SK-N-SH treated with all-trans-retinoic acid at 6 μM for 48 hours (cell line): ENCODE measurements at regions not wholly inside any gene's neighbourhood (a gene's known extent, or its start where the extent isn't known, plus 50 kb on each side); places are given as distances from the start of the nearest gene placed in this dataset.
A peak's percentile ranks its signal among the peaks of the same experiment; 100 is the strongest.

ENCODE experiments used
- ATAC-seq: fragments of 200-7000 bp; cut with Tn5 transposase; 3 replicates; pipeline ENCODE4 v1.9.1; 2020; ENCODE audit warnings: mild to moderate bottlenecking, moderate library complexity
- ARNTL ChIP-seq: fragments of 450-650 bp; formaldehyde crosslinking; IDR thresholded peaks from 2 replicates; pipeline ENCODE4 v1.5.0; 2020; ENCODE audit warnings: low read depth, mild to moderate bottlenecking, moderate library complexity, borderline replicate concordance
- CREB5 ChIP-seq: fragments of 250-450 bp; sonication (Bioruptor Pico); IDR thresholded peaks from 2 replicates; pipeline ENCODE4 v1.5.1; 2020; ENCODE audit warnings: low read depth, mild to moderate bottlenecking, moderate library complexity
- CSDC2 ChIP-seq: fragments of 250-450 bp; sonication (Bioruptor Pico); IDR thresholded peaks from 2 replicates; pipeline ENCODE4 v1.5.0; 2020; ENCODE audit warnings: mild to moderate bottlenecking, moderate library complexity
- CSRNP3 ChIP-seq: fragments of 250-450 bp; sonication (Bioruptor Pico); IDR thresholded peaks from 2 replicates; pipeline ENCODE4 v1.5.1; 2021; ENCODE audit warnings: mild to moderate bottlenecking, moderate library complexity
- ESRRG ChIP-seq: fragments of 250-450 bp; sonication (Bioruptor Pico); IDR thresholded peaks from 2 replicates; pipeline ENCODE4 v1.6.1; 2021; ENCODE audit warnings: mild to moderate bottlenecking
- GLIS3 ChIP-seq: fragments of 250-450 bp; sonication (Bioruptor Pico); IDR thresholded peaks from 2 replicates; pipeline ENCODE4 v1.5.0; 2020; ENCODE audit warnings: mild to moderate bottlenecking, moderate library complexity
- ISL1 ChIP-seq: fragments of 250-450 bp; sonication (Bioruptor Pico); IDR thresholded peaks from 2 replicates; pipeline ENCODE4 v2.1.2; 2022; ENCODE audit warnings: mild to moderate bottlenecking, moderate library complexity
- OSR1 ChIP-seq: fragments of 250-450 bp; sonication (Bioruptor Pico); IDR thresholded peaks from 2 replicates; pipeline ENCODE4 v1.8.0; 2022; ENCODE audit warnings: moderate library complexity, mild to moderate bottlenecking, inconsistent platforms
- PATZ1 ChIP-seq: fragments of 250-450 bp; sonication (Bioruptor Pico); IDR thresholded peaks from 2 replicates; pipeline ENCODE4 v1.8.0; 2020; ENCODE audit warnings: mild to moderate bottlenecking, moderate library complexity, borderline replicate concordance
- PPARA ChIP-seq: fragments of 250-450 bp; sonication (Bioruptor Pico); IDR thresholded peaks from 2 replicates; pipeline ENCODE4 v1.5.0; 2020; ENCODE audit warnings: mild to moderate bottlenecking, borderline replicate concordance
- SNAI2 ChIP-seq: fragments of 250-450 bp; sonication (Bioruptor Pico); IDR thresholded peaks from 2 replicates; pipeline ENCODE4 v1.5.0; 2020; ENCODE audit warnings: mild to moderate bottlenecking, moderate library complexity
- TCF4 ChIP-seq: fragments of 250-450 bp; sonication (Bioruptor Pico); IDR thresholded peaks from 2 replicates; pipeline ENCODE4 v1.8.0; 2021; ENCODE audit warnings: mild to moderate bottlenecking, moderate library complexity, borderline replicate concordance
- TOX ChIP-seq: fragments of 250-450 bp; sonication (Bioruptor Pico); IDR thresholded peaks from 2 replicates; pipeline ENCODE4 v1.8.0; 2021; ENCODE audit warnings: mild to moderate bottlenecking, moderate library complexity, borderline replicate concordance
- TSHZ2 ChIP-seq: fragments of 250-450 bp; sonication (Bioruptor Pico); IDR thresholded peaks from 2 replicates; pipeline ENCODE4 v1.5.0; 2020; ENCODE audit warnings: mild to moderate bottlenecking, moderate library complexity
- ZC3H10 ChIP-seq: fragments of 250-450 bp; sonication (Bioruptor Pico); IDR thresholded peaks from 2 replicates; pipeline ENCODE4 v1.5.1; 2021; ENCODE audit warnings: mild to moderate bottlenecking, moderate library complexity
- ZFP3 ChIP-seq: fragments of 250-450 bp; sonication (Bioruptor Pico); IDR thresholded peaks from 2 replicates; pipeline ENCODE4 v1.5.0; 2020; ENCODE audit warnings: mild to moderate bottlenecking, moderate library complexity
- ZNF565 ChIP-seq: fragments of 450-650 bp; formaldehyde crosslinking; conservative IDR thresholded peaks from 2 replicates; pipeline ENCODE4 v1.5.0; 2020; ENCODE audit warnings: low read depth, mild to moderate bottlenecking, moderate library complexity
- ZNF8 ChIP-seq: fragments of 450-650 bp; formaldehyde crosslinking; IDR thresholded peaks from 2 replicates; pipeline ENCODE4 v1.5.0; 2020; ENCODE audit warnings: mild to moderate bottlenecking, moderate library complexity

GRCh38 chr5:81837667-81838306 is 86.9 kb upstream of the SSBP2 start (continued):
- no peak for TF ChIP-seq TSHZ2 (CRISPR knock-in tag)
- TF ChIP-seq TOX: no peak
- no peak for TF ChIP-seq CSRNP3 (CRISPR knock-in tag)
- TF ChIP-seq ZNF8 (CRISPR knock-in tag): no peak
- TF ChIP-seq ESRRG (CRISPR knock-in tag): no peak
- TF ChIP-seq CSDC2 (CRISPR knock-in tag): no peak
- no peak for TF ChIP-seq ZNF565
- TF ChIP-seq SNAI2 (CRISPR knock-in tag): no peak
- no peak for TF ChIP-seq PATZ1
- TF ChIP-seq GLIS3 (CRISPR knock-in tag): no peak

- TF ChIP-seq TSHZ2 (CRISPR knock-in tag) (peak; percentile 85), PPARA (no peak), ZFP3 (peak; percentile 72; the same call in 1 of the 2 replicates), CREB5 (peak; percentile 97), ISL1 (peak; percentile 84), ZC3H10 (no peak), PATZ1 (no peak), TCF4 (CRISPR knock-in tag) (peak; percentile 64), ESRRG (CRISPR knock-in tag) (no peak), ARNTL (CRISPR knock-in tag) (no peak), OSR1 (CRISPR knock-in tag) (no peak), ZNF8 (CRISPR knock-in tag) (no peak; the same call in 1 of the 2 replicates), CSRNP3 (CRISPR knock-in tag) (no peak), SNAI2 (CRISPR knock-in tag) (peak; percentile 81; the same call in 1 of the 2 replicates), ZNF565 (no peak), GLIS3 (CRISPR knock-in tag) (0 out of 2 replicates have a peak, but pooled peaks have one; percentile 47)
Measured at GRCh38 chr5:81835814-81836367, 85.0 kb upstream of the SSBP2 start.

More at GRCh38 chr5:81835814-81836367, 85.0 kb upstream of the SSBP2 start:
- ATAC-seq: peak; percentile 86
